Uterus (tissue), 2 donors: ENCODE measurements at regions not wholly inside any gene's neighbourhood (a gene's known extent, or its start where the extent isn't known, plus 50 kb on each side); places are given as distances from the start of the nearest gene placed in this dataset.

Experiments
- CTCF ChIP-seq, 4 experiments: fragments of 200-600 bp in 2 of 4; fragments of 450-650 bp in 2 of 4; sonication (generic) in 2 of 4; IDR thresholded peaks; one replicate each; pipeline ENCODE4 v1.5.1; 2016 to 2019; ENCODE audit warnings: antibody characterized with exemption in 4 of 4, mild to moderate bottlenecking in 2 of 4, moderate library complexity in 1 of 4
- POLR2A ChIP-seq, 2 donors: fragments of 450-650 bp; IDR thresholded peaks; one replicate each; pipeline ENCODE4 v1.6.1; 2016; ENCODE audit warnings: antibody characterized with exemption in 2 of 2, mild to moderate bottlenecking in 1 of 2, moderate library complexity in 1 of 2

GRCh38 chr13:40185414-40185813, 481.0 kb downstream of the FOXO1 start:
- no peak for TF ChIP-seq CTCF (IDR thresholded peaks at IDR 0.05)
- TF ChIP-seq POLR2A (IDR thresholded peaks at IDR 0.05), result no peak
